ENCODE measurements at regions not wholly inside any gene's neighbourhood (a gene's known extent, or its start where the extent isn't known, plus 50 kb on each side); places are given as distances from the start of the nearest gene placed in this dataset.
"Not testable (repeated sequence)": the region's sequence is repeated elsewhere in the genome, so short reads cannot be mapped to it uniquely, and the experiment has no call there.

DNA sequence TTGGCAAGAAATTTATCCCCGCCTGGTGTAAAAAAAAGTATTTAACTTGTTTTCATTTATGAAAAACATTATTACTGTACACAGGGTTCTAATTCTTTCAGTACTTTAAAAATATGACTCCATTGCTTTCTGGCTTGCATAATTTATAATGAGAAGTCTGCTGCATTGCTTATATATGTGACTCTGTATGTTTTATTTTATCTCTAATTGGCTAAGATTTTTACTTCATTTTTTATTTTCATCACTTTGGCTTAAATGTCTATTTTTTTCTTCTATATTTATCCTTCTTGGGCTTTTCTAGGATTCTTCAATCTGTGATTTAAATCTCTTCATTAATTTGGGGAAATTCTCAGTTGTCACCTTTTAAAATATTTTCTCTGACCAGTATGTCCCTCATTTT is 636.6 kb upstream of the NR2F2 start:
- DNase-seq (ENCODE audit: low read depth) = no peak

DNA sequence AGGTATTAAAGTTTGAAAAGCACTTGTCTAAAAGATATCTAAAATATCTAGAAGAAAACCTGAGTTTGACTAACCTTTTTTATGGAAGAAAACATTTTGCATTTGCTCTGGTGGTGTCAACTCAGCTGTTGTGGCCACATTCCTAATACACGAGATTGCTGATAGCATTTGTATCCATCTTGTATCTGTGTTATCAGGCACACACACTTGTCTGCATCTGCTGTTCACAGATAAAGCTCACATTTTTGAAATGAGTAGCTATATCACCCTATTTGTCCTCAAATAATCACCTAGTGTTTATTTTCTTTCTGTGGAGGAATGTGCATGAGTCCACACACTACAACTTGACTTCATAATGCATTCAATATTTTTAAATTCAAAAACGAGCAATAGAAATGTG is 632.3 kb upstream of the NR2F2 start:
- DNase-seq (ENCODE audit: low read depth) = no peak

DNA sequence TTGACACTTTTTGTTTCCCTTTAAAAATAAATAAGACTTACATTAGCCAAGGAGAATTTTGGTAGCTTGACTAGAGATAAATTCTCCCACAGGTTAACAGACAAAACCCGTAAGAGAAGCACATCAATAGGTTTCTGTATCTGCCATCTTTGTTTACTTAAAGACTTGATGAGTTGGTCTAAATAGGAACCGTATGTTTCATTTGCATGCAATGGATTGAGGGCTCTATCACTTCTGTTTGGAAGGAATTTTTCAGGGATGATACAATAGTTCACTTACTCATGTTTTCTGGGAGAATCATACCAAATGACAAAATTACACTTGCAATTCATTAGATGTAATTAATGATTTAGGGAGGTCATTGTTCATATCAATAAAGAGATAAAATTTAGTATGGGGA is 631.5 kb upstream of the NR2F2 start:
- DNase-seq (ENCODE audit: low read depth) = no peak

DNA sequence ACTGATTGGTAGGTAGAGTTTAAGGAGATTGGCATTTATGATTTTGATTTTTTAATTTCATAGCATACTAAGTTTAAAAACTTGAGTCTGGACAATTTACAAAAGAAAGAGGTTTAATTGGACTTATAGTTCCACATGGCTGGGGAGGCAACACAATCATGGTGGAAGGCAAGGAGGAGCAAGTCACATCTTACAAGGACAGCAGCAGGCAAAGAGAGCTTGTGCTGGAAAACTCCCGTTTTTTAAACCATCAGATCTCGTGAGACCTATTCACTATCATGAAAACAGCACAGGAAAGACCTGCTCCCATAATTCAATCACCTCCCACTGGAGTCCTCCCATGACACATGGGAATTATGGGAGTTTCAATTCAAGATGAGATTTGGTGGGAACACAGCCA is 630.9 kb upstream of the NR2F2 start:
- no peak for DNase-seq (ENCODE audit: low read depth)

DNA sequence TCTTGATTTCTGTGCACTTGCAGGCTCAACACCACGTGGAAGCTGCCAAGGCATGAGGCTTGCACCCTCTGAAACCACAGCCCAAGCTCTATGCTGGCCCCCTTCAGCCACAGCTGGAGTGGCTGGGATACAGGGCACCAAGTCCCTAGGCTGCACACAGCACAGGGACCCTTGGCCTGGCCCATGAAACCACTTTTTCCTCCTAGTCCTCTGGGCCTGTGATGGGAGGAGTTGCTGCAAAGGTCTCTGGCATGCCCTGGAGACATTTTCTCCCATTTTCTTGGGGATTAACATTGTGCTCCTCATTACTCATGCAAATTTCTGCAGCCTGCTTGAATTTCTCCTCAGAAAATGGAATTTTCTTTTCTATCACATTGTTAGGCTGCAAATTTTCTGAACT is 629.8 kb upstream of the NR2F2 start:
- DNase-seq (ENCODE audit: low read depth) = not testable (repeated sequence)

DNA sequence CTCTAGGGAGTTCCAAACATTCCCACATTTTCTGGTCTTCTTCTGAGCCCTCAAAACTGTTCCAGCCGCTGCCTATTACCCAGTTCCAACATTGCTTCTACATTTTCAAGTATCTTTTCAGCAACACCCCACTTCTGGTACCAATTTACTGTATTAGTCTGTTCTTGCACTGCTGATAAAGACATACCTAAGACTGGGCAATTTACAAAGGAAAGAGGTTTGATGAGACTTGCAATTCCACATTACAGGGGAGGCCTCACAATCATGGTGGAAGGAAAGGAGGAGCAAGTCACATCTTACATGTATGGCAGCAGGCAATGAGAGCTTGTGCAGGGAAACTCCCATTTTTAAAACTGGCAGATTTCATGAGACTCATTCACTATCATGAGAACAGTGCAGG is 629.1 kb upstream of the NR2F2 start:
- DNase-seq (ENCODE audit: low read depth) = no peak

DNA sequence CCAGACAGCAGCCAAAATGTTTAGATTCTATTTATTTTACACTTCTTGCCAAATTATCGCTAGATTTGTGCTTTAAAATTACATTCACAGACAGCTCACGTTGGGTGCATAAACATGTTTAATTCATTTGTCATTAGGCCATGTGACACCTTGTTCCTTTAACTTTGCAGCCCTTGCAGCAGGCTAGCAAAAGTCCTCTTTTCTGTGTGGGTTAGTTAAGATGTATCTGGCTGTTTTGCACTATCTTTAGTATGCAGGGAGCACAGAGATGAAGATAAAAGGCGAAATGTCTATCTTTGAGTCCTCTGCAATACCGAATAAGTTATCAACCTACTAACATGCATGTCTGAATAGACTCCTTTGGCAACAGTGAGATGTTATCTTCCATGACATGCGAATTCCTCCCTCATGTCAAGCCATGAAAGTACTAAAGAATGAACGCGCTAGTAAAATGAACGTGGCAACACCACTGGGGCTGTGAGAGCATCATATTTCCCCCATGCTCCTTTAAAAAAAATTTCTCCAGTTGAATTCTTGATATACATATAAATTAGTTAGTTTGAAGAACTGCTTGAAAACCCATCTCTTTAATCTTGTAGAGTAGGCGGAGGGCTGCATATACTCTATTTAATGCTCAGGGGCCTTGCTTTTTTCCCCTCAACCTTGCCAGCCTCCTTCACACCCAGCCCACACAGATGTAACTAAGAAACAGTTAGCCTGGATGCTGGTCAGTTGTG is 620.4 kb upstream of the NR2F2 start:
- no peak for DNase-seq (ENCODE audit: low read depth)

DNA sequence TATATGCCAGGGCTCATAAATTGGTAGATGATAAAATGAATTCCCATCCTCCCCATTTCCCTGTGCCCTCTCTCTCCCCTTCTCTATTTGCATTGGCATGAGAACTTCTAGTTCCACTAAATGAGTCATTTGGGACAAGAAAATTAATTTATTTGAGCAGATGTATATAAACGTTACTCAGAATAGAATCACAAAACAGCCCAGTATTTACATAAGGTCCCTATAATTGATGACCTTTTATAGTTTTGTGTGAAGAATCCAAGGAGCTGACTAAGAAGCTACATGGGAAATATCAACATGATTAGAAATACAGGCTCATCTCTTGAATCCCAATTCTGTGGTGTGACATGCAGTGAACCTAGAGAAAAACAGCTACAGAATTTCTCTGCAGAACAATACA is 617.7 kb upstream of the NR2F2 start:
- DNase-seq (ENCODE audit: low read depth) = no peak

DNA sequence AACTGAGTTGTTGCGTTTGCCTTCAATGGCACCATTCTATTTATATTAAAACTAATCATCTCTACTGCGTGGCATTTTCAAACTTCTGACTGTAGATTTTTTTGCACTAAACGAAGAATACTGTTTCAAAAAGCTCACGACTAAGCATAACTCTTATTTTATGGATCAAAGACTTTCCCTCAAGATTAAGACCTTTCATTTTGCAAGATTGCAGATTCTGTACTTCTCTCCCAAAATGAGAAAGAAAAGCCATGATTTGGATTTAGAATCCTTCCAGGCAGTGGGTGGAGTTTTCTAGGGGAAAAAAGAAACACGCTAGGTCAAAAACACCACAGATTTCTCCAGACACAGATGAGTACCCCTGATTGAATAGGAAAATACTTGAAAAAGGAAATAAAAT is 617.2 kb upstream of the NR2F2 start:
- DNase-seq (ENCODE audit: low read depth) = no peak

DNA sequence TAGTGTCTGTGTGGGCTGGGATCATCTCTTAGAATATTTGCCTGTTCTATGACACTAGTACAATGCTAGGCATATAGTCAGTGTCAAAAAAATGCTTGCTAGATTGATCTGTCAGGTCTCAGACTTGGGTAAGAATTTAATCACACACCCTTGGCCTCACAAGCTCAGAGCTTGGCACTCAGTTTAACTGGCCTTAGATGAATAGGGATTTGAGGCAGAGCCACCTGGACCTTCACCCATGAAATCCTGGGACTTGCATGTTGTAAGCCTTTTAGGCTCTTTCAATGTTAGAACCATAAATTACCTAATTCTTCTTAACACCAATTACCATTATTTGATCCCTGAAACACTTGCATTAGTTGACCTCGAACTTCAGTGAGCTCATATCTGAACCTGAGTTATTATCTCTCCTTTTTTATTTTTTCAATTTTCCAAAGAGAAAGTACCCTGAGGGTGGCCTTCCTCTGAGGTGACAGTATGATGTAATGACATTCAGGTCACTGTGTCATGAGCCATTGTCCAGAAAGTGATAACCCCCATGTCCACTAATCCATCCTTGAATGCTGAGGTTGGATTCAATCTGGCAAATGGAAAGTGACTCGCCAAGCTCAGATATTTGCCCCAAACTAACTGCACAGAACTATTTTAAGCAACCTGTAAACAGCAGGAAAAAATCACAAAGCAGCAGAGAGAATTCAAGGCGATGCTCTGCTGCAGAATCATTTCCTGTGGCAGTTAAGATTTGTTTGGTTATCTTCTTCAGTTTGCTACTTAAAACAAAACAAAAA is 615.2 kb upstream of the NR2F2 start:
- DNase-seq (ENCODE audit: low read depth) = no peak

DNA sequence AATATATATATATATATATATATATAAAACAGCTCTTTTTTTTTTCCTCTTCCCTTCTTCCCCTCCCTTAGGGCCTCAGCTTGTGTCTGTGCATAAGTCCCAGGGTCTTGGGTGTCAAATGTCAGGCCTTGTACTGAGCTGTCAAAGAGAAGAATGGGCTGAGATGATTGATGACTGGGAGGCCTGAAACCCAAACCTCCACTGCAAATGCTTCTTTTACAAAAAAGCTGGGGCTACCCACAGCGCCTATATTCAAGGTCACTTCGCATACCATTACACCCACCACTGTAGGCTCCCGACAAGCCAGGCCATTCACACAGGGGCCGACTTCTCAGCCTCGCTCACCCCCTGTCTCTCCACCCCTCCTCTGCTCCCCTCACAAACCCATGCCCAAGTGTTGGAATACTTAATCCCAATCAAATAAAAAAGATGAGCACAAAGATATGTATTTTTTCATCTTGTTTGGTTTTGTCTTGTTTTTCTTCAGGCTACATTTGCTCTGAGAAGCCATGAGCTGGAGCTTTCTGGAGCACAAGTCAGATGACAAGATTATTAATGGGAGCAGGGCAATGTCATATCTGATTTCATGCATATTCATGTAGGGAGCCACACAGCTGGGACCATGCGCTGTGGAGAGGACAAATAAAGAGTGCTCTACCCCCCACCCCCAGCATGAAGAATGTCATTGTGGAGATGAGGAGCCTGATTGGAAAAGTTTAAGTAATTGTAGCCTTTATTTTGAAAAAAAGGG is 614.4 kb upstream of the NR2F2 start:
- DNase-seq (ENCODE audit: low read depth) = no peak

DNA sequence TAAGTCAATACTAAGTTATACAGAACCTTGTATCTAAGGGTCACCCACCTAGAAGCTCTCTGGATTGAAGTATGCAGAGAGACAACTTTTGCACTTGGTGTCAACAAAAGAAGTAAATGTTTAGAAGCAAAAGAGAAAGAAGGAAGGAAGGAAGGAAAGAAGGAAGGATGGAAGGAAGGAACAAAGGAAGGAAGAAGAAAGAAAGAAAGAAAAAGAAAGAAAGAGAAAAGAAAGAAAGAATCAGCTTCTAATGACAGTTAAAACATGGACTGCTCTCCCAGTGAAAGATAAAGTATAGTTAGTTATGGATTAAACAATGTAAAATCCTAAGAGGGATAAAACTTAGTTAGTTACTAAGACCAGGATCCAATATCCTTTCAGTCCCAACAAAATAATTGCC is 613.8 kb upstream of the NR2F2 start:
- DNase-seq (ENCODE audit: low read depth) = no peak

DNA sequence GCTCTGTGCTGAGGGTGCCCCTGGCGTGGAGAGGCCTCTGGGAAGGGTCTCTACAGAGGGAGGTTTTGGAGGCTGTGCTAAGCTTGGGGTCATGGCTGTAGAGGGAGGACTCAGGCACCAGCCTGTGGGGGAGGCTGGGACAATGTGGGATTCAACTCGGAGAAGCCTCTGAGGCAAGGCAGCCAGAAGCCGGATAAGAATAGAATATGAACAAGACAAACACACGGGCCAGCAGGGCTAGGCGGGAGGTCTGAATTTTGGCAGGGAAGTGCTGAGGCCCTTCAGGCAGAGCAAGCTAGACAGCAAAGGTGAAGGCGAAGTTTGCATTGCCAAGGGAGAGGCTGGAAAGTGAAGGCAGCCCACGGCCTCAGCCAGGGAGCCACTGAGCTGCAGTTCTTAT is 612.1 kb upstream of the NR2F2 start:
- no peak for DNase-seq (ENCODE audit: low read depth)

DNA sequence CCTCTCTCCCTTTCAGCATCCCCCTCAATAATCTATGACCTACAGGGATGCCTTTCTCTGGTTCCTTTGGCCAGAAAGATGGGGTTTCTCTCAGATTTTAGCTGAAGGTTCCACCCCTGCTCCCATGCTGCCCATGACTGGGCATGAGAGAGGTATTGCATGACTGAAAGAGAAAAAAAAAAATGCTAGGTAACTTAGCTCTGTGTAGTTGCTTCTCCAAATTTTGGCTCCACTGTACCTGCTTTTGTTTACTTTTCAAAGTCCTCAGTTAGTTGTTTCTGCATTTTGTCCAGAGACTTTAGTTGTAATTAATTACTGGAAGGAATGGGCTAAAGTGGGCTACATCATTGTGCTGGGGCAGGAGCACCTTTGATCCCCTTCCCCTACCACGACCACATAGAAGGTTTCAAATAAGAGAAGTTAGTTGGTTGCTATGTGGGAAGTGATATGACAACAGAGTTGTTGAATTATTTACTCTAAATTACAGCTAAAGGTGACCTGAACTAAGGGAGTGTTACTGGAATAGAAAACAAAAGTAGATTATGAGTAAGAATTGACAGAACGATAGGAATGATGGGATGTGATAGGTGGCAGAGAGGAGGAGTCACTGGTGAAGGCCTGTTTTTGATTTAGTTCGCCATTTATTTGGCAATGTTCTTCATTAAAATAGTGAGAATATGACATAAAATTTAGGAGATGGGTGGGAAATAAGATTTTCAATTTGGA is 605.4 kb upstream of the NR2F2 start:
- no peak for DNase-seq (ENCODE audit: low read depth)

DNA sequence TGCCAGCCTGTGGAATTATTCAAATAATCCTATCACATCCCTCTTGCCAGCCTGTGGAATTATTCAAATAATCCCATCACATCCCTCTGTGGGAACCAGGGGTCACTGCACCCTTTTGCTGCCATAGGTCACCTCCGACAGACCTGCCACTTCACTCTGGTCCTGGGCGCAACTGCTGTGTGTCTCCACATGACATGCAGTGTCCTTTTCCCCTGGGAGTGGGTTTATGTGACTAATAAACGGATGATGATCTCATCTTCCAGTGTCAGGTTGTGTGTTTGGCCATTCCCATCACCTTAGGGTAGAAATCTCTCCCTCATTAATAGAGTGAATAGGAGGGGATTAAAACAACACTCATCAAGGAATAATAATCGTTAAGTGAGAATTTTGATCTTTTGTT is 603.6 kb upstream of the NR2F2 start:
- no peak for DNase-seq (ENCODE audit: low read depth)

DNA sequence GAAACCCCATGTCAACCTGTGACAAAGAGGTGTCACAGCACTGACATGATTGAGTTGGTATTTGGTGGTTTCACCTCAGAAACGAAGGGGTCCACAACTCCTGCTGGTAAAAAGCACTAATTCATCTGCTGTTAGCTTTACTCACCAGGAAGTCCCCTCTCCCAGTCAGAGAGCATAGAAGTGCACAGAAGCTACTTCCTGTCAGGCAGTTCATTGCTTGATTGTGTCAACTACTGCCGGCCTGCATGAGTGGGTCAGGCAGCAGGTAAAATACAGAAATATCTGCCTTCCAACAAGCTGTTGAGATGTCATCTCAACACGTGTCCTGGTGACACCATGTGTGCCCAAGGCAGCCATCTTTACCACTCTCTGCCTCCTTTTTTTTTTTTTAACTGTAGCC is 596.6 kb upstream of the NR2F2 start:
- no peak for DNase-seq (ENCODE audit: low read depth)

DNA sequence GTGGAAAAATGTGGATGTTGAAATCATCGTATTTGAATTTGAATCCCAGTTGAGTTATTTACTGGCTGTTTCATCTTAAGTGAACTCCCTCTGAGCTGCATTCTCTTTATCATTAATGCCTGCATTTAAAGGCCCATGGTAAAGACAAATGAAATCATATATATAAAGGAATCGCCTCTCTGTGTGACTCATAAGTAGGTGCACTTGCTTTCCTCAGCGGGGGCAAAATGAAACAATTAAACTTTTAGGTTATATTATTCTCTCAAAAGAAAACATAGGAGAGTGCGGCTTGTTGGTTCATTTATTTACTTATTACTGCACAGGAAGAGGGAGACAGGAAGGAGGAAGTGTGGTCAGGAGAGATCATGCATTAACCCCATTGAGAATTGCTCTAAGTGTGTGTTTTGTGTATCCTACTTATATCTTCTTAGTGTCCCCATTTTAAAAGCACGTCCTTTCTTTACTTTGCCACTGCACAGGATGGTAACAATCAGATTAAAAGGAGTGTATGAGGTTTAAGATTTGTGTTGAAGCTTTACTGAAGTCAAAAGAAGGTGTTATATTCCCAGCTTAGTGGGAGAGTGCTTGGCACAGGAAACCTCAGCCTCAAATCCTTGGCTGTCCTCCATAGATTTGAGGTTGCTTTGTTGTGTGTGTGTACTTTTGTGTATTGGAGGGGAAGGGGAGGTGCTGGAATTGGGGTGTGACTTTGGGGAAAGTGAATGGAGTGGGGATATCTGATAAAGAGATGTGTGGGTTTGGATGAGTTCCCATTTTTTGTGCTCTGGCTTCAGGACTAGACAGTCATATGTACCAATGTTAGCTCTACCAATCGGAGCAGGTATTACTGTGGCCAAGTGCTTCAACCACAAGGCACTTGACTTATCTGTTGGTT is 595.8 kb upstream of the NR2F2 start:
- no peak for DNase-seq (ENCODE audit: low read depth)

DNA sequence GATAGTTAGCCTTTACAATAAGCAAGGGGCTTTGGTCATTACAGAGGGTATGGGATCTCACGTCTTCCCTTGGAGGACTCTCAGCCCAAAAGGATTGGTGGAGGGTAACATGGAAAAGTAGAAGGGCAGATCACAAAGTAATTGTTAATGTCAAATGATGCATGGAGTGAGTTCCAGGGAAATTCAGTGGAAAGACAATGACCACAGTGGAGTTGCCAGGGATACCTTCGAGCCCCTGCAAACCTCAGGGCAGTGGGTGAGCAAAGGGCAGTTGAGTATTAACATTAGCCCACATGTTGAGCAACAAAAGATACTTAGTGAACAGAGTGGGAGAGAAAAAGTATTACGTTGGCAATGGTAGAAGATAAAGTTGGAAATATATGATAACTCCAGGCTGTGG is 593.4 kb upstream of the NR2F2 start:
- DNase-seq (ENCODE audit: low read depth) = no peak

DNA sequence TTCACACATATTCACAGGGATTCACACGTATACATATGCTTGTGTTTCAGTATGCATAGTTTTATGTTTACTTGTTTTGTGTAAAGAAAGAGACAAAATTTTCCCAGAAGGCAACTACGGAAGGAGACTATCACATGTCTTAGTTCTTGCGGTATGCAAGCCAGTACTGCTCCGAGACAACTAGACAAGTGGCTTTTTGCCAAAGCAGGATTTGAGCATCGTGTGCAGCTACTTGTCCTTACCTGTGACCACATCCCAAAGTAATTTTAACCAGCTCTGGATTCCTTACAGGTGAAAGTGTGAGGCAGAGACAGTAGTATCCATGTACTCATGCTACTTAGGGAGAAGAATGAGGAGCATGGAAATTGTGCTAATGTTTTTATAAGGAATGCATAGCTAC is 591.4 kb upstream of the NR2F2 start:
- DNase-seq (ENCODE audit: low read depth) = no peak

DNA sequence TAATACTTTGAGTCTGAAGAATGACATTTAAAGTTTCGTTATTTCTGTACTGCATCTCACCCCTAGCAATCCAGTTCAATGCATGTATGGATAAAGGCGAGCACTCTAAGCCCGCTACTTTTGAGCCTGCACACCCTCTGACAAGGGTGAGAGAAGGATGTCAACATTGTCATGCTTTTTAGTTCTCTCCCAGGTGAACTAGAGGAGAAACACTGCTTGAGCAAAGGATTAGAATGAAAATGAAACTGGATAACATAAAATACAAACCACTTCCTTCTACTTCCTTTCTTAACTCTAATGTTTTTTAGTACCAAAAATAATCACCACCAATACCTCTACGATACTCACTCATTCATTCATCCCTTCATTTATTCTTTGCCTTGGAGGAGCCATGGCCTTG is 588.7 kb upstream of the NR2F2 start:
- no peak for DNase-seq (ENCODE audit: low read depth)

DNA sequence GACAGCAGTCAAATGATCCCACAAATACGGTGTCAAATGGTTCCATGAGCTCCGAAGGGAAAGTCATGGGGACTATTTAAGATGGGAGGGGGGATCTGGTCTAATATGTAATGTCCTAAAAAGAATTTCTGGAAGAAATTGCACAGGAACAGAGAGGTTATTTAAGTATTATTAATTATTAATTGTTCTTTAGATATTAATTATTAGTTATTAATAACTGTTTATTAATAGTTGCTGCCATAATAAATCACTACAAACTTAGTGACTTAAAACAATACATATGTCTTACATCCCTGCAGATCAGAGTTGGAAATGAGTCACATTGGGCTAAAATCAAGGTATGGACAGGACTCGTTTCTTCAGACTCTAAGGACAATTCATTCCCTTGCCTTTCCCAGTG is 588.2 kb upstream of the NR2F2 start:
- DNase-seq (ENCODE audit: low read depth) = no peak

Measured in stimulated activated CD8-positive, alpha-beta memory T cell treated with anti-CD3 and anti-CD28 coated beads, Interleukin-7, amount 100 ng/mL, for 24 hours (primary cell).